Naive B cell (primary cell): ENCODE measurements at regions not wholly inside any gene's neighbourhood (a gene's known extent, or its start where the extent isn't known, plus 50 kb on each side); places are given as distances from the start of the nearest gene placed in this dataset.

ENCODE experiments used
- ATAC-seq, 2 donors: fragments of 150-1000 bp; cut with Tn5 transposase; 2 replicates each; pipeline ENCODE4 v1.10.0; 2021; ENCODE audit warnings: low read depth in 2 of 2, mild to moderate bottlenecking in 2 of 2, moderate library complexity in 2 of 2
- DNase-seq: peaks from one replicate; pipeline ENCODE4 v3.0.0; 2022
- H3K27ac Mint-ChIP-seq, 6 donors: one replicate each; pipeline ENCODE4 v1.8.0; 2020 to 2022; ENCODE audit warnings: mild to moderate bottlenecking in 6 of 6, mixed read lengths in 6 of 6, moderate library complexity in 5 of 6, inconsistent platforms in 2 of 6
- H3K27me3 Mint-ChIP-seq, 3 donors: one replicate each; pipeline ENCODE4 v1.8.0; 2021 to 2022; ENCODE audit warnings: mixed read lengths in 3 of 3, mild to moderate bottlenecking in 1 of 3
- H3K36me3 Mint-ChIP-seq, 2 donors: one replicate each; pipeline ENCODE4 v1.8.0; 2020 to 2022; ENCODE audit warnings: mixed read lengths in 2 of 2, inconsistent platforms in 1 of 2, mild to moderate bottlenecking in 1 of 2
- H3K4me1 Mint-ChIP-seq, 3 donors: one replicate each; pipeline ENCODE4 v1.8.0; 2020 to 2022; ENCODE audit warnings: mixed read lengths in 3 of 3, inconsistent platforms in 1 of 3, mild to moderate bottlenecking in 1 of 3, moderate library complexity in 1 of 3
- H3K4me3 Mint-ChIP-seq, 8 donors: one replicate each; pipeline ENCODE4 v1.8.0; 2020 to 2022; ENCODE audit warnings: mild to moderate bottlenecking in 8 of 8, mixed read lengths in 8 of 8, moderate library complexity in 8 of 8, inconsistent platforms in 2 of 8
- H3K9me3 Mint-ChIP-seq, 7 donors: one replicate each; pipeline ENCODE4 v1.8.0; 2020 to 2022; ENCODE audit warnings: mixed read lengths in 7 of 7, mild to moderate bottlenecking in 5 of 7, inconsistent platforms in 2 of 7, moderate library complexity in 1 of 7

DNA sequence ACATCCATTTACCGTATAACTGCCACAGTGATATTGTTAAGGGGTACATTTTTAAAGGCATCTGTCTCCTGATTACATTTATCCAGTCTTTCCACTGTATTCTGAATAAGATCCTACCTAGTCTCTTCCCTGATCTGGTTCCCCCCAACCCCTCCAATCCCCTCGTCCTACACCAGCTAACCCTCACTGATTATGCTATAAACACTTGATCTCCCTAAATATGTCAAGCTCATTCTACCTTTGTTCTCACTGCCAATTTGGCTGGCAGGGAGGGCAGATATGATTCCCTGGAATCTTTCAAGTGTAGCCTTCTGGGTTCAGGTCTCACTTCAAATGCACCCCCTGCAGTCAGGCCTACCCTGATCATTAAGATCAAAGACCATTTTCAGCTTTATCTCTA is 1379.8 kb upstream of the MIR17HG start:
- ATAC-seq (no peak), DNase-seq (no peak)
- no peak overlapping the region for H3K4me3 Mint-ChIP-seq
- H3K27ac Mint-ChIP-seq, result no peak overlapping the region
- no peaks in the 10 kb centered on the region for H3K27me3 Mint-ChIP-seq
- H3K4me1 Mint-ChIP-seq, result no peaks in the 10 kb centered on the region
- H3K36me3 Mint-ChIP-seq, result no peaks in the 10 kb centered on the region
- H3K9me3 Mint-ChIP-seq, result peaks cover 0 to 18% (median 3%) of the 10 kb centered on the region in 7 donors

DNA sequence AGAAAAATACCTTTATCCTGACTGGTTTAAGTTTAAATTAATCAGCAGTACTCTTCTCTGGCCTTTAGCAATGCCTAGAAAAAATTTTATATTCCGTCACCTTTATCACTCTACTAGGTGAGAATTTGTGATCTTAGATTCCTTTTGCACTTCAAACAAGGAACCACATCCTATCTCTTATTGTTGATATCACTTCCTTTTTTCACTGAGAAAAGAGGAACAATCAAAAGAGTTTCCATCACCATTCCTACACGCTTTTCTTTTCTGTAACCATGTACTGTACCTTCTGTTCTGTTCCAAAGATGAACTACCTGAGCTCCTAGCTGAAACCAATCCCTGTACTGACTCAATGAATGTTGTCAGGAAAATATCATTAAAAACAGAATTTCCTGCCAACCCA is 1379.0 kb upstream of the MIR17HG start:
- peaks cover 0 to 18% (median 3%) of the 10 kb centered on the region in 7 donors for H3K9me3 Mint-ChIP-seq
- no peak for ATAC-seq
- DNase-seq, result no peak

DNA sequence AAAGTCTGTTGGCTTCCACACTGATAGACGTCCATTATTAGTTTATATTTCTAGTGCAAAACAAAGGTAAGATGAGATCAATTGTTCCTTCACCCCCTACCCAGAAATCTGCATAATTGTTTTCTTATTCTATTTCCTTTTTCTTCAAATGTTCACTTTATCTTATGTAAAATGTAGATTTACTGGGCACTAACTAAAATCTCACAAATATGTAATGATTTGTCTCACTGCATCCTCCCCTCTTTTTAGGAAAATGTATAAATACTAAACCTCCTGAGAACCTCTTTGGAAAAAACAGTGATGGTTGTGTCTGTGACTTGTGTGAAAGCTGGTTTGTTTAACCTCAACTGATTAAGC is 1377.2 kb upstream of the MIR17HG start:
- H3K4me3 Mint-ChIP-seq, result no peak overlapping the region
- DNase-seq (no peak), ATAC-seq (no peak)
- no peaks in the 10 kb centered on the region for H3K4me1 Mint-ChIP-seq
- no peak overlapping the region for H3K27ac Mint-ChIP-seq
- no peaks in the 10 kb centered on the region for H3K27me3 Mint-ChIP-seq
- no peaks in the 10 kb centered on the region for H3K36me3 Mint-ChIP-seq
- H3K9me3 Mint-ChIP-seq, result peaks cover 0 to 14% (median 2%) of the 10 kb centered on the region in 7 donors

More for the DNA sequence above, 1379.0 kb upstream of the MIR17HG start:
- Mint-ChIP-seq H3K27ac (no peak overlapping the region), H3K36me3 (no peaks in the 10 kb centered on the region), H3K4me3 (no peak overlapping the region), H3K27me3 (no peaks in the 10 kb centered on the region), H3K4me1 (no peaks in the 10 kb centered on the region)

DNA sequence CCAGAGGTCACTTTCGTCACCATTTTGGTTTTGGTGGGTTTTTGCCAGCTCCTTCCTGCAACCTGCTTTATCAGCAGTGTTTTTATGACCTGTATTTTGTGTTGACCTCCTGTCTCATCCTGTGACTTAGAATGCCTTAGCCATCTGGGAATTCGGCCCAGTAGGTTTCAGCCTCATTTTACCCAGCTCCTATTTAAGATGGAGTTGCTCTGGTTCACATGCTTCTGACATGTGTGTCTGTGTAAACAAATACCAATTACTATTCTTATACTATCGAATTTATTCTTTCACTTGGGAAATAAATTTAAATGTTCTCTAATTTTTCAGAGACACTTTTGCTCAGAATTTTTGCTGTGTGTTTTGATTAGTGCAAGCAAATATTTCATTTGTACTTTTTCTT is 1370.3 kb upstream of the MIR17HG start:
- DNase-seq (no peak), ATAC-seq (no peak)
- H3K27ac Mint-ChIP-seq, result no peak overlapping the region
- H3K4me3 Mint-ChIP-seq, result no peak overlapping the region
- H3K9me3 Mint-ChIP-seq, result peaks cover 0 to 1% (median 0%) of the 10 kb centered on the region in 7 donors
- H3K36me3 Mint-ChIP-seq, result no peaks in the 10 kb centered on the region
- H3K27me3 Mint-ChIP-seq, result no peaks in the 10 kb centered on the region
- no peaks in the 10 kb centered on the region for H3K4me1 Mint-ChIP-seq

DNA sequence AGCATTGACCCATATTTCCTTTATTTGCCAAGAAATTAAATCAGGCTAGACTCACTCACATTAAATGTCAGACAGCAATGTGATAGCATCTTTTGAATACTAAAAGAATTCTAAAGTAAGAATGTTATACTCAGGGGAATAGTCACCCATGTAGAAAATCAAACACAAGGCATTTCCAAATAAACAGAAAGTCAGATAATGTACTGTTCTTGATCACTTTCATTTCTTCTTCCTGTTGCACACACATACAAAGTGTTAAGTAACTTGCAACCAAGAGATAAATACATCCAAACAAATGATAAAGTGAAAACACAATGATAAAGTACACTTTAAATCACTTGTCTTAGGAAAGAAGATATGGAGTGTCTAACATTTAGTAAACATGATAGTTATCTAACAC is 1366.6 kb upstream of the MIR17HG start:
- DNase-seq, result no peak
- no peak for ATAC-seq
- H3K27ac Mint-ChIP-seq, result no peak overlapping the region
- H3K36me3 Mint-ChIP-seq, result no peaks in the 10 kb centered on the region
- H3K4me1 Mint-ChIP-seq, result no peaks in the 10 kb centered on the region
- H3K27me3 Mint-ChIP-seq, result no peaks in the 10 kb centered on the region
- peaks cover 0 to 4% (median 2%) of the 10 kb centered on the region in 7 donors for H3K9me3 Mint-ChIP-seq
- no peak overlapping the region for H3K4me3 Mint-ChIP-seq

DNA sequence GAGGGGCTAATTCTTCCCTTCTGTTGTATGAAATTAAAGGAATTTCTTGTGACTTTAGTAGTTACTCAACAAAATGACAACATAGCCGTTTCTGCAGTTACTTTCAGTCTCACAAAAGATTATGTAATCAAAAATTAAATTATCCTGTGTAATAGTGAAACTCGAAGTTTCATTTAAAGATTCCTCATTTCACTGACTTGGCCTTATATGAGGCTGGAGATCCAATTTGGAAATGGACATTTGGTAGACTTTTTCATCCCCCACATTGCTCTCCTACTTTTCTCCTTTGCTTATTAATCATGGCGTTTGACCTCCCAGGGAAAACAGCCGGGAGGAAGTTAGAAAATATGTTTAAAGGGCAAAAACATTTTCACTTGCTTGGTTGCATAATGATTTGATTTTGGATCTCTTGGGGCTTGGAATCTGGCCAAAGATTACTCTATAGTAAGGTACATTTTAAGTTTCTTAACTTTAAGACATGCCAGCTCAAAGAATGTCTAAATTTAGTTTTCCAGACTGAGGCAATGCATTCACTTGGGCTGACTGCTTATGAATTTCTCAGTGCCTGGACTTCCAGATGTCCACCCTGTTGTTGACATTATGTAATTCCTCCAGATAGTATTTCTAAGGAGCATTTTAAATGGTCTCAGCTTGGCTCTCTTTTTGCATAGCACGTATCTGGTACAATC is 1364.9 kb upstream of the MIR17HG start:
- no peaks in the 10 kb centered on the region for H3K27me3 Mint-ChIP-seq
- no peaks in the 10 kb centered on the region for H3K36me3 Mint-ChIP-seq
- DNase-seq, result no peak
- ATAC-seq, result no peak
- H3K27ac Mint-ChIP-seq, result no peak overlapping the region
- H3K4me3 Mint-ChIP-seq, result no peak overlapping the region
- H3K4me1 Mint-ChIP-seq, result no peaks in the 10 kb centered on the region
- peaks cover 0 to 4% (median 2%) of the 10 kb centered on the region in 7 donors for H3K9me3 Mint-ChIP-seq

DNA sequence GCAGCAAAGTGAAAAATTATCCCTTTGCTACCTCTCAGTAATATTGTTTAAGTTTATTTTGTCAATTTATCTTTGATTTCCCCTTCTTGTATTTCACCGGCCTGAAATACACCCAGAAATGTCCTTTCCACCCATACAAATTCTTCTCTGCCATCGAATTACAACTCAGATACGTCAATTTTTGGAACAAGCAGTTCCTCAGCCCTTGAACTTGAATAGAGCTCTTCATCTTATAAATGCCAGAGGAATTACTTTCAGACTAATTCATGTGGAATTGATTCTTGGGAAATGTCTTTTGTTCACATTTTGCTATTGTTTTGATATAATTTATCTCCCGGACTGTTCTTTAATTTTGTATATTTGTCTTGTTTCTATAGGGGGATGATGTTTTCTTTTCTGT is 1359.3 kb upstream of the MIR17HG start:
- Mint-ChIP-seq H3K9me3 (peaks cover 0 to 5% (median 0%) of the 10 kb centered on the region in 7 donors), H3K27ac (no peak overlapping the region), H3K4me3 (no peak overlapping the region)

DNA sequence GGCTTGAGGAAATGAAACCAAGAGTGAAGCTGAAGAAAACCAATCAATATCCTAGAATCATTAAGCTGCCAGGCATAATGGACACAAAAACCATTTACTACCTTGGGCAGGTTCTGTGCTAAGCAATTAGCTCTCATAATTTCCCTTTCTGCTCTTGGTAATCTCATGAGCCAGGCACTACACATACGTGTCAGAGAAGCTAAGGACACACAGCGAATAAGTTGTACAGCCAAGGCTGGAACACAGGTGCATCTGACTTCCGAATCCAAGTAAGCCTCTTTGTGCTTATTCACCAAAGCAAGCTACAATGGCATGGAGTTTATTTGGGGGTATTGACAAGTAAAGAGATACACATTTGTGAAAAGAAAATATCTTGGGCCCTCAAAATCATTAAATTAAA is 1343.9 kb upstream of the MIR17HG start:
- Mint-ChIP-seq H3K36me3 (no peaks in the 10 kb centered on the region), H3K9me3 (peaks cover 0 to 8% (median 4%) of the 10 kb centered on the region in 7 donors), H3K27ac (no peak overlapping the region), H3K4me3 (no peak overlapping the region), H3K27me3 (no peaks in the 10 kb centered on the region), H3K4me1 (no peaks in the 10 kb centered on the region)
- ATAC-seq (no peak), DNase-seq (no peak)

More for the DNA sequence above, 1359.3 kb upstream of the MIR17HG start:
- Mint-ChIP-seq H3K4me1 (no peaks in the 10 kb centered on the region), H3K27me3 (no peaks in the 10 kb centered on the region), H3K36me3 (no peaks in the 10 kb centered on the region)
- no peak for ATAC-seq
- DNase-seq, result no peak

DNA sequence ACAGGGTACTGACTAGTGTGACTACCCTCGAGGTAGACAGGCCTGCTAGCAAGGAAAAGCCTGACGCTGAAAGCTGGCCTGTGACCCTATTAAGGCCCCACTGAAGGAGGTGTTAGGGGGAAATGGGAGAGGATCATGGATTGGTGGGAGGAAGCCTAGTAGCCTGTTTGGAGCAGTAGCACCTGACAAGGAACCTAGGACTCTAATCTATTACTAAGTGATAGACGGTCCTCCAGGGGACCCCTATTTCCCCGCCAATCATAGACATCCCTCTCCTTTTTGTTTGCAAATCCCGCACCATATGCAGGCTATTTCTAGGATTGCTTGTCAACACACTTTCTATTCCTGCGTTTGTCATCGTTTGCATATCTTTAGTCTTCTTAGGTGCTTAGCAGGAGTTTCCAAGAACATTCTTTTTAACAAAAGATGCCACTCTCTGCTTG is 1338.8 kb upstream of the MIR17HG start:
- no peaks in the 10 kb centered on the region for H3K4me1 Mint-ChIP-seq
- peaks cover 0 to 9% (median 2%) of the 10 kb centered on the region in 7 donors for H3K9me3 Mint-ChIP-seq
- H3K4me3 Mint-ChIP-seq, result no peak overlapping the region
- no peaks in the 10 kb centered on the region for H3K36me3 Mint-ChIP-seq
- no peak overlapping the region for H3K27ac Mint-ChIP-seq
- ATAC-seq (no peak), DNase-seq (no peak)
- no peaks in the 10 kb centered on the region for H3K27me3 Mint-ChIP-seq

DNA sequence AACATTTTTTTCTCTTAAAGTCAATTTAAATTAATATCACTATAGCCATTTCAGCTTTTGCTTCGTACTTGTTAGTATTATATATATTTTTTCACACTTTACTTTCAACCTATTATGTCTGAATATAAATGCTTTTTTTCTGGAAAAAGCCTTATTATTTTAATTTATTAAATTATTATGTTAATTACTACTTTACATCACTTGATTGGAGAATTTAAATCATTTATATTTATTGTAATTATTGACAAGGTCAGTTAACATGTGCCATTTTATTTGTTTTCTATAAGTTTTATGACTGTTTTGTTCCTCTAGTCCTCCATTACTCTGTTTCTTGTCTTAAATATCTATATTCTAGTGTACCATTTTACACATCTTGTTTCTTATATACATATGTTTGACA is 1333.4 kb upstream of the MIR17HG start:
- DNase-seq (no peak), ATAC-seq (no peak)
- Mint-ChIP-seq H3K4me1 (no peaks in the 10 kb centered on the region), H3K36me3 (no peaks in the 10 kb centered on the region), H3K9me3 (peaks cover 0 to 9% (median 4%) of the 10 kb centered on the region in 7 donors), H3K4me3 (no peak overlapping the region), H3K27ac (no peak overlapping the region), H3K27me3 (no peaks in the 10 kb centered on the region)

DNA sequence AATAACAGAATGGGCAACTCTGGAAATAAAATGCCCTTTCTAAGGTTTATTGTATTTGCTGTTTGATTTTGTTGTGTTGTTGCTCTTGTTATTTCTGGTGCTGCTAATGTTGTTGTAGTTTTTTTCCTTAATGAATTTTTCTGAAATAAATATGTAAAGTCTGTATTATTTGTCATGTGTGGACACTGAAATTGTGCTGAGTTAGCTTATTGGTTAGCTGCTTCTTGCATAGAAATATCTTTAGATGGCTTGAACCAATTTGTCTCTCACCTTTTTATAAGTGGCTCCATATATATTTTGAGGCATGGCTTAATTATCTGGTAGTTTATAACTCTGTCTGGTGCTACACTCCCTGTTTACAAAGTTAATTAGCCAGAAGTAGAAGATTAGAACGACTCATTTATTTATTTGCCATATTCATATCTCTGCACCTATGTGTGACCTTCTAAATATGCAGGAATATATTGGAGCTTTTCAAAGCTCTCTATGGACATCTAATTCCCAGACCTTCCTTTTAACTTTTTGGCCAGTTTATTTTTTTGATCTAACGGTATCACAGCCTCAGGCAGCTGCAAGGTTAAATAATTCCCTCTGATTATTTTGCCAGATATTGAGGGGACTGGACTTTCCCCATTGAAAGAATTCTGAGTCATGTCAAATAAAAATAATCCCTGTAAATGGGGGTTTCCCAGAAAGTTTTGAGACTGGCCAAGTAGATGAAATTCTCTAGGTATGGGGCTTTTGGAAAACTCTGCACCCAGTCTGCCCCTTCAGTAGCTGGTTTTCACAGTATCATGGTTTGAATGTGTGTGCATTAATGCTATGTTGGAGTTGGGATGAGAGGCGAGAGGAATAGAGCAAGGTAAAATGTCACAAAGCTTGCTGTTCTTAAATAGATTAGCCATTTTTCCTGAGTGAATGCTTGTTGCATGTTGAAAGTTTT is 1331.7 kb upstream of the MIR17HG start:
- Mint-ChIP-seq H3K4me1 (no peaks in the 10 kb centered on the region), H3K9me3 (peaks cover 0 to 6% (median 5%) of the 10 kb centered on the region in 7 donors), H3K4me3 (no peak overlapping the region), H3K27me3 (no peaks in the 10 kb centered on the region), H3K36me3 (no peaks in the 10 kb centered on the region), H3K27ac (no peak overlapping the region)
- no peak for ATAC-seq
- no peak for DNase-seq

DNA sequence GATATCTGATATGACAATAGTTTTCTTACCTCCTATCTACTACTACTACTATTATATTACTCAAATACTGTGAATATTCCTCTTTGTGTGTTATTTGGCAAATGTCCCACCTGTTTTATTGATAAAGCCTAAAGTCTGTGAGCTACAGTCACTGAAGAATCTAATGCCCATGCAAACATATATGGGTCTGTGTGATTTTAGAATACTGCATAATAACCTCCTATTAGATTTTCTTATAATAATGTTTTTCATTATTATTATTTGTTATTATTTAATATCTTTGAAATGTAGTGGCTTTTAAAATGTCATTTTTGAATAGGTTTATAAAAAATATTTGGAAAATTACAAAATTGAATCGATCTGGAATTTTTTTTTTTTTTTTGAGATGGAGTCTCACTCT is 1330.8 kb upstream of the MIR17HG start:
- Mint-ChIP-seq H3K27me3 (no peaks in the 10 kb centered on the region), H3K9me3 (peaks cover 0 to 6% (median 5%) of the 10 kb centered on the region in 7 donors), H3K36me3 (no peaks in the 10 kb centered on the region), H3K4me1 (no peaks in the 10 kb centered on the region), H3K27ac (no peak overlapping the region), H3K4me3 (no peak overlapping the region)
- DNase-seq (no peak), ATAC-seq (no peak)

DNA sequence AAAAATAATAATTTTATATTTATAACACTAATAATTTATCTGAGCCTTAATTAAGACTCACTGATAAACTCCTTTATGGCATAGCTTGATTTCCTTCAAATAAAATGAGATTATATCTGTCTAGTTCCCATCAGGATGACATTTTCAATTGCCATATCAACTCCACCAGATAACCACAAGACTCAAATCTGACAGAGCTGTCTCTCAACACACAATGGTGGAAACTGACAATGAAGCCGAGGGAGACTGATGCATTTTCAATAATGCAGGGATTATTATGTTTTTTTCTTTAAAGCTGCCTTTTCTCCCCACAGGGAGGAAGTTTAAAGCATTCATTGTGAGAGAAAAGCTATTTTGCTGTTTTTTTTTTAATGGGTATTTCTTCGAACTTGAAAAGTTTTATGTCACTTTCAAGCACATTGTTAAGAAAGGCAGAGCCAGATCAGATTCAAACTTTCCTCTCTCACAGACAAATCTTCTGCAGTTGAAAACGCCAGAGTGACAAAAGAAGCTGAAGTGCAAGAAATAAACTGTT is 1326.9 kb upstream of the MIR17HG start:
- no peak for ATAC-seq
- Mint-ChIP-seq H3K36me3 (no peaks in the 10 kb centered on the region), H3K4me1 (no peaks in the 10 kb centered on the region), H3K4me3 (no peak overlapping the region), H3K9me3 (peaks cover 0 to 7% (median 1%) of the 10 kb centered on the region in 7 donors), H3K27ac (no peak overlapping the region), H3K27me3 (no peaks in the 10 kb centered on the region)
- DNase-seq, result no peak

DNA sequence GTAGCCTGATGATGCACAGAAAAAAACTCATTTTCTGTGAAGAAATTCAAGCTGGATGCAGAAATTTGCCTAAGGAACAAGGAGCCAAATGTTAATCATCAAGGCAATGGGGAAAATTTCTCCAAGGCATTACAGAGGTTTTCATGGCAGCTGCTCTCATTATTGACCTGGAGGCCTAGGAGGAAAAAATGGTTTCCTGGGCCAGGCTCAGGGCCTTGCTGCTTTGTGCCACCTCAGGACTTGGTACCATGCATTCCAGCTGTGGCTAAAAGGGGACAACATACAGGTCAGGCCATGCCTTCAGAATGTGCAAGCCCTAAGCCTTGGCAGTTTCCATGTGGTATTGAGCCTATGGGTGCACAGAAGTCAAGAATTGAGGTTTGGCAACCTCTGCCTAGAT is 1320.1 kb upstream of the MIR17HG start:
- no peak overlapping the region for H3K4me3 Mint-ChIP-seq
- no peaks in the 10 kb centered on the region for H3K36me3 Mint-ChIP-seq
- peaks cover 9 to 33% (median 13%) of the 10 kb centered on the region in 7 donors for H3K9me3 Mint-ChIP-seq
- no peaks in the 10 kb centered on the region for H3K27me3 Mint-ChIP-seq
- no peak overlapping the region for H3K27ac Mint-ChIP-seq
- no peaks in the 10 kb centered on the region for H3K4me1 Mint-ChIP-seq
- no peak for ATAC-seq
- DNase-seq, result no peak
